ENCODE measurements at regions not wholly inside any gene's neighbourhood (a gene's known extent, or its start where the extent isn't known, plus 50 kb on each side); places are given as distances from the start of the nearest gene placed in this dataset.
A peak's percentile ranks its signal among the peaks of the same experiment; 100 is the strongest.

- CTCF ChIA-PET (ENCODE audit: unreplicated experiment): no interaction called here
- Histone ChIP-seq H4K20me1 (ENCODE audit: insufficient read depth, low read length) (no peaks in the 10 kb centered on the region), H3K4me3 (ENCODE audit: low read depth, low read length, poor library complexity, severe bottlenecking) (no peak overlapping the region), H3K36me3 (ENCODE audit: insufficient read depth, low read length) (no peaks in the 10 kb centered on the region), H3K27ac (ENCODE audit: low read depth, low read length, poor library complexity, severe bottlenecking) (no peak overlapping the region), H3K79me2 (ENCODE audit: insufficient read depth, low read depth, low read length) (no peaks in the 10 kb centered on the region), H2AFZ (ENCODE audit: low read length) (no peak overlapping the region), H3K9me2 (ENCODE audit: insufficient read depth, low read length) (no peaks in the 10 kb centered on the region), H3K9me3 (ENCODE audit: low read length) (no peaks in the 10 kb centered on the region), H3K4me2 (ENCODE audit: low read length) (no peak overlapping the region), H3K4me1 (ENCODE audit: insufficient read depth, low read length, poor library complexity, severe bottlenecking) (no peaks in the 10 kb centered on the region)
- TF ChIP-seq EZH2phosphoT487 (IDR thresholded peaks at IDR 0.05; ENCODE audit: borderline replicate concordance, low read depth, low read length) (no peak), CTCF (conservative IDR thresholded peaks at IDR 0.05; ENCODE audit: low read length) (no peak)
- no peak for DNase-seq (ENCODE audit: low spot score)
- intact Hi-C loops (cut with micrococcal nuclease; ENCODE audit: unreplicated experiment): no loop called here
- no TSS peak for BruUV-seq (replicated peaks)
- POLR2A ChIA-PET: interaction anchor here (0.6 kb wide), 1 partner anchor 441 kb away, joined by 3 read pairs; no protein-coding TSS in a partner anchor
Measured at GRCh38 chr4:98746936-98747335, 88.5 kb upstream of the TSPAN5 start.

- TF ChIP-seq EZH2phosphoT487 (IDR thresholded peaks at IDR 0.05; ENCODE audit: borderline replicate concordance, low read depth, low read length) (no peak), CTCF (conservative IDR thresholded peaks at IDR 0.05; ENCODE audit: low read length) (no peak)
Measured at GRCh38 chr4:98746530-98746929, 88.1 kb upstream of the TSPAN5 start.

GRCh38 chr4:98745366-98745765, 87.0 kb upstream of the TSPAN5 start:
- TF ChIP-seq CTCF (conservative IDR thresholded peaks at IDR 0.05; ENCODE audit: low read length) (peak; percentile 56), EZH2phosphoT487 (IDR thresholded peaks at IDR 0.05; ENCODE audit: borderline replicate concordance, low read depth, low read length) (no peak)
- ChIA-PET CTCF (ENCODE audit: unreplicated experiment) (no interaction called here), POLR2A (no interaction called here)
- Histone ChIP-seq H3K4me1 (ENCODE audit: insufficient read depth, low read length, poor library complexity, severe bottlenecking) (no peaks in the 10 kb centered on the region), H3K4me2 (ENCODE audit: low read length) (no peak overlapping the region), H2AFZ (ENCODE audit: low read length) (no peak overlapping the region), H3K9me2 (ENCODE audit: insufficient read depth, low read length) (no peaks in the 10 kb centered on the region), H3K4me3 (ENCODE audit: low read depth, low read length, poor library complexity, severe bottlenecking) (no peak overlapping the region), H3K79me2 (ENCODE audit: insufficient read depth, low read depth, low read length) (no peaks in the 10 kb centered on the region), H3K9me3 (ENCODE audit: low read length) (no peaks in the 10 kb centered on the region), H3K27ac (ENCODE audit: low read depth, low read length, poor library complexity, severe bottlenecking) (no peak overlapping the region), H4K20me1 (ENCODE audit: insufficient read depth, low read length) (no peaks in the 10 kb centered on the region), H3K36me3 (ENCODE audit: insufficient read depth, low read length) (no peaks in the 10 kb centered on the region)
- no TSS peak for BruUV-seq (replicated peaks)
- intact Hi-C loops (cut with micrococcal nuclease; ENCODE audit: unreplicated experiment): no loop called here
- DNase-seq (ENCODE audit: low spot score): peak; percentile 10

More at GRCh38 chr4:98746530-98746929, 88.1 kb upstream of the TSPAN5 start:
- Histone ChIP-seq H3K4me3 (ENCODE audit: low read depth, low read length, poor library complexity, severe bottlenecking) (no peak overlapping the region), H3K79me2 (ENCODE audit: insufficient read depth, low read depth, low read length) (no peaks in the 10 kb centered on the region), H3K36me3 (ENCODE audit: insufficient read depth, low read length) (no peaks in the 10 kb centered on the region), H3K9me2 (ENCODE audit: insufficient read depth, low read length) (no peaks in the 10 kb centered on the region), H4K20me1 (ENCODE audit: insufficient read depth, low read length) (no peaks in the 10 kb centered on the region), H3K4me2 (ENCODE audit: low read length) (no peak overlapping the region), H2AFZ (ENCODE audit: low read length) (no peak overlapping the region), H3K27ac (ENCODE audit: low read depth, low read length, poor library complexity, severe bottlenecking) (no peak overlapping the region), H3K9me3 (ENCODE audit: low read length) (no peaks in the 10 kb centered on the region), H3K4me1 (ENCODE audit: insufficient read depth, low read length, poor library complexity, severe bottlenecking) (no peaks in the 10 kb centered on the region)
- POLR2A ChIA-PET: interaction anchor here (0.6 kb wide), 1 partner anchor 441 kb away, joined by 3 read pairs; no protein-coding TSS in a partner anchor
- no TSS peak for BruUV-seq (replicated peaks)
- CTCF ChIA-PET (ENCODE audit: unreplicated experiment): no interaction called here
- intact Hi-C loops (cut with micrococcal nuclease; ENCODE audit: unreplicated experiment): no loop called here
- DNase-seq (ENCODE audit: low spot score): no peak
